NT2/D1 (cell line): ENCODE measurements at regions not wholly inside any gene's neighbourhood (a gene's known extent, or its start where the extent isn't known, plus 50 kb on each side); places are given as distances from the start of the nearest gene placed in this dataset.
A peak's percentile ranks its signal among the peaks of the same experiment; 100 is the strongest.

Experiments used
- DNase-seq: peaks from one replicate; pipeline ENCODE4 v3.0.0-alpha.2; 2011; ENCODE audit warnings: low read depth, low spot score
- H3K27me3 ChIP-seq: 2 replicates; pipeline ENCODE4 v1.6.0; 2011; ENCODE audit warnings: mild to moderate bottlenecking; ENCODE audit not compliant: insufficient read length, insufficient read depth
- H3K36me3 ChIP-seq: 2 replicates; pipeline ENCODE4 v1.6.1; 2011; ENCODE audit warnings: mild to moderate bottlenecking, low read length, mixed read lengths; ENCODE audit not compliant: insufficient read depth, insufficient read length
- H3K4me1 ChIP-seq: 2 replicates; pipeline ENCODE4 v1.5.1; 2011; ENCODE audit not compliant: insufficient read depth, insufficient read length
- H3K4me3 ChIP-seq: 2 replicates; pipeline ENCODE4 v1.5.1; 2011; ENCODE audit warnings: low read depth; ENCODE audit not compliant: insufficient read length
- H3K9ac ChIP-seq: 2 replicates; pipeline ENCODE4 v1.6.0; 2011; ENCODE audit warnings: low read depth; ENCODE audit not compliant: insufficient read length
- H3K9me3 ChIP-seq: 2 replicates; pipeline ENCODE4 v1.5.1; 2011; ENCODE audit warnings: mild to moderate bottlenecking, low read length; ENCODE audit not compliant: insufficient read depth
- SUZ12 ChIP-seq: IDR thresholded peaks from 2 replicates; pipeline ENCODE4 v1.6.1; 2011; ENCODE audit not compliant: insufficient read length, insufficient read depth; ENCODE audit errors: extremely low read depth
- YY1 ChIP-seq: IDR thresholded peaks from 2 replicates; pipeline ENCODE4 v1.6.1; 2011; ENCODE audit not compliant: insufficient read length, insufficient read depth
- ZNF274 ChIP-seq: IDR thresholded peaks from 2 replicates; pipeline ENCODE4 v1.6.1; 2011; ENCODE audit warnings: mild to moderate bottlenecking, low read depth, low read length

- H3K4me1 ChIP-seq = no peaks in the 10 kb centered on the region
- H3K4me3 ChIP-seq = no peak overlapping the region
- no peak for TF ChIP-seq ZNF274
- TF ChIP-seq YY1 = no peak
- TF ChIP-seq SUZ12 = no peak
- no peak overlapping the region for H3K9ac ChIP-seq
- no peaks in the 10 kb centered on the region for H3K9me3 ChIP-seq
- no peaks in the 10 kb centered on the region for H3K36me3 ChIP-seq
- DNase-seq = no peak
- no peaks in the 10 kb centered on the region for H3K27me3 ChIP-seq
Observed at GRCh38 chr6:14436592-14437132, 319.1 kb downstream of the CD83 start.

- H3K27me3 ChIP-seq = no peaks in the 10 kb centered on the region
- TF ChIP-seq SUZ12 = no peak
- no peak for TF ChIP-seq ZNF274
- no peak for TF ChIP-seq YY1
- no peaks in the 10 kb centered on the region for H3K9me3 ChIP-seq
- H3K4me1 ChIP-seq = no peaks in the 10 kb centered on the region
- no peaks in the 10 kb centered on the region for H3K36me3 ChIP-seq
- DNase-seq = no peak
- H3K9ac ChIP-seq = no peak overlapping the region
- no peak overlapping the region for H3K4me3 ChIP-seq
Observed at GRCh38 chr6:14439419-14439818, 321.8 kb downstream of the CD83 start.

GRCh38 chr6:14440215-14440910 is 322.8 kb downstream of the CD83 start:
- no peak for DNase-seq
- no peaks in the 10 kb centered on the region for H3K27me3 ChIP-seq
- H3K4me3 ChIP-seq = no peak overlapping the region
- H3K36me3 ChIP-seq = no peaks in the 10 kb centered on the region
- no peaks in the 10 kb centered on the region for H3K9me3 ChIP-seq
- no peaks in the 10 kb centered on the region for H3K4me1 ChIP-seq
- TF ChIP-seq SUZ12 (no peak), YY1 (no peak), ZNF274 (no peak)
- H3K9ac ChIP-seq = no peak overlapping the region

- Histone ChIP-seq H3K36me3 (no peaks in the 10 kb centered on the region), H3K9me3 (no peaks in the 10 kb centered on the region), H3K27me3 (no peaks in the 10 kb centered on the region), H3K4me3 (no peak overlapping the region), H3K9ac (no peak overlapping the region), H3K4me1 (no peaks in the 10 kb centered on the region)
- peak; percentile 9 for DNase-seq
- TF ChIP-seq YY1 (no peak), ZNF274 (no peak), SUZ12 (no peak)
Observed at GRCh38 chr6:14440940-14441781, 323.6 kb downstream of the CD83 start.

GRCh38 chr6:14442242-14442641 is 324.7 kb downstream of the CD83 start:
- TF ChIP-seq SUZ12 = no peak
- no peak for TF ChIP-seq ZNF274
- TF ChIP-seq YY1 = no peak
- no peak for DNase-seq
- H3K9ac ChIP-seq = no peak overlapping the region
- H3K9me3 ChIP-seq = no peaks in the 10 kb centered on the region
- H3K36me3 ChIP-seq = no peaks in the 10 kb centered on the region
- H3K27me3 ChIP-seq = no peaks in the 10 kb centered on the region
- H3K4me3 ChIP-seq = no peak overlapping the region
- H3K4me1 ChIP-seq = no peaks in the 10 kb centered on the region

GRCh38 chr6:14443629-14444268 is 326.2 kb downstream of the CD83 start:
- Histone ChIP-seq H3K36me3 (no peaks in the 10 kb centered on the region), H3K9ac (no peak overlapping the region), H3K4me1 (no peaks in the 10 kb centered on the region), H3K4me3 (no peak overlapping the region), H3K27me3 (no peaks in the 10 kb centered on the region), H3K9me3 (no peaks in the 10 kb centered on the region)
- no peak for DNase-seq
- TF ChIP-seq SUZ12 (no peak), YY1 (no peak), ZNF274 (no peak)
